Fibroblast of villous mesenchyme (primary cell): ENCODE measurements at regions not wholly inside any gene's neighbourhood (a gene's known extent, or its start where the extent isn't known, plus 50 kb on each side); places are given as distances from the start of the nearest gene placed in this dataset.

Experiments used
- DNase-seq: peaks from one replicate; pipeline ENCODE4 v3.0.0-alpha.2; 2010; ENCODE audit warnings: low read depth
- H3K4me3 ChIP-seq: 2 replicates; pipeline ENCODE4 v1.5.1; 2011; ENCODE audit warnings: low read depth, mild to moderate bottlenecking, low read length
- CTCF ChIP-seq: IDR thresholded peaks from 2 replicates; pipeline ENCODE4 v1.5.1; 2012; ENCODE audit warnings: low read depth, mild to moderate bottlenecking, low read length; ENCODE audit not compliant: insufficient read depth

GRCh38 chr2:22520369-22521288 lies 864.4 kb upstream of the KLHL29 start:
- H3K4me3 ChIP-seq = no peak overlapping the region
- no peak for DNase-seq
- TF ChIP-seq CTCF = no peak

GRCh38 chr2:22521620-22522019 lies 863.4 kb upstream of the KLHL29 start:
- no peak for TF ChIP-seq CTCF

GRCh38 chr2:22525681-22526080 lies 859.3 kb upstream of the KLHL29 start:
- no peak for DNase-seq
- no peak for TF ChIP-seq CTCF
- H3K4me3 ChIP-seq = no peak overlapping the region

More at GRCh38 chr2:22521620-22522019, 863.4 kb upstream of the KLHL29 start:
- DNase-seq = no peak
- no peak overlapping the region for H3K4me3 ChIP-seq

DNA sequence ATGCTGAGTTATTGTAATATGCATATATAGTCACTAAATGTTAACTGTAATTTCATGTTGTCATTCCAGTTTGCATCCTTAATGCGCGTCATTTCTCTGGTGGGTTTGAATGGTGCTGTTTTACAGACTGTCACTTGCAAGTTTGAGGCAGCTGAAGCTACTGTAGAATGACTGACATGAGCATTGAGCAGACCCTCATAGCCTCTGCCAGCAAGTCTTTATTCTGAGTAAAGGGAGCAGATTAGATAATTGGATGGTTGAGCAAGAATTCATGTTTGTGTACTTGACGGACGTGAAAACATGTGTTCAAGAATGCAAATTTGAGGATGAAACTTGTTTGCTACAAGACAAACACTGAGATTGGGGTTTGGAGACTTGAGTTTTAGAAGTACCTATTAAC lies 854.8 kb upstream of the KLHL29 start:
- TF ChIP-seq CTCF = no peak
- no peak for DNase-seq
- H3K4me3 ChIP-seq = no peak overlapping the region

- H3K4me3 ChIP-seq = no peak overlapping the region
- DNase-seq = no peak
- TF ChIP-seq CTCF = no peak
These were observed 848.8 kb upstream of the KLHL29 start for GRCh38 chr2:22536133-22536532.

GRCh38 chr2:22554453-22554852 lies 830.5 kb upstream of the KLHL29 start:
- no peak for TF ChIP-seq CTCF
- DNase-seq = no peak
- no peak overlapping the region for H3K4me3 ChIP-seq

GRCh38 chr2:22557406-22557805 lies 827.6 kb upstream of the KLHL29 start:
- no peak for TF ChIP-seq CTCF
- DNase-seq = no peak
- H3K4me3 ChIP-seq = no peak overlapping the region
